Trophoblast cell (in vitro differentiated cells and primary cell): ENCODE measurements at regions not wholly inside any gene's neighbourhood (a gene's known extent, or its start where the extent isn't known, plus 50 kb on each side); places are given as distances from the start of the nearest gene placed in this dataset.

Experiments
- DNase-seq, 2 donors: peaks; one replicate each; pipeline ENCODE4 v3.0.0-alpha.2; 2016
- H2AFZ ChIP-seq: 2 replicates; pipeline ENCODE4 v1.6.1; 2013; ENCODE audit warnings: low read length, moderate library complexity, mild to moderate bottlenecking; ENCODE audit not compliant: insufficient read depth, poor library complexity
- H2AK5ac ChIP-seq: 2 replicates; pipeline ENCODE4 v1.6.1; 2013; ENCODE audit warnings: mild to moderate bottlenecking, low read length
- H2BK120ac ChIP-seq: 2 replicates; pipeline ENCODE4 v1.6.1; 2013; ENCODE audit warnings: low read length, mild to moderate bottlenecking, moderate library complexity; ENCODE audit not compliant: insufficient read depth, poor library complexity
- H2BK12ac ChIP-seq: 2 replicates; pipeline ENCODE4 v1.6.1; 2013; ENCODE audit warnings: mild to moderate bottlenecking, low read length, moderate library complexity
- H2BK5ac ChIP-seq: 2 replicates; pipeline ENCODE4 v1.6.1; 2013; ENCODE audit warnings: low read length, low read depth, moderate library complexity, mild to moderate bottlenecking; ENCODE audit not compliant: poor library complexity
- H3K14ac ChIP-seq: 2 replicates; pipeline ENCODE4 v1.6.1; 2013; ENCODE audit warnings: mild to moderate bottlenecking, low read length
- H3K18ac ChIP-seq: 2 replicates; pipeline ENCODE4 v1.6.1; 2013; ENCODE audit warnings: mild to moderate bottlenecking, low read length
- H3K23ac ChIP-seq: 2 replicates; pipeline ENCODE4 v1.6.1; 2013; ENCODE audit warnings: low read length
- H3K27ac ChIP-seq: 2 replicates; pipeline ENCODE4 v1.5.1; 2013; ENCODE audit warnings: low read depth, mild to moderate bottlenecking, inconsistent platforms, low read length, moderate library complexity
- H3K27me3 ChIP-seq: 2 replicates; pipeline ENCODE4 v1.6.1; 2013; ENCODE audit warnings: inconsistent platforms, mild to moderate bottlenecking, low read length, moderate library complexity; ENCODE audit not compliant: insufficient read depth
- H3K36me3 ChIP-seq, 2 experiments: 1 replicate in 1 of 2; 2 replicates in 1 of 2; pipeline ENCODE4 v1.6.1; 2013; ENCODE audit warnings: low read length in 2 of 2, mild to moderate bottlenecking in 2 of 2, moderate library complexity in 1 of 2; ENCODE audit not compliant: insufficient read depth in 2 of 2, control insufficient read depth in 1 of 2
- H3K4ac ChIP-seq: 2 replicates; pipeline ENCODE4 v1.6.1; 2013; ENCODE audit warnings: low read depth, mild to moderate bottlenecking, low read length, moderate library complexity
- H3K4me1 ChIP-seq, 2 experiments: 1 replicate in 1 of 2; 2 replicates in 1 of 2; pipeline ENCODE4 v1.6.1; 2013; ENCODE audit warnings: low read length in 2 of 2, mild to moderate bottlenecking in 2 of 2, moderate library complexity in 1 of 2; ENCODE audit not compliant: insufficient read depth in 2 of 2, control insufficient read depth in 1 of 2
- H3K4me2 ChIP-seq: 2 replicates; pipeline ENCODE4 v1.6.1; 2013; ENCODE audit warnings: inconsistent platforms, mild to moderate bottlenecking, low read length, moderate library complexity
- H3K4me3 ChIP-seq: 2 replicates; pipeline ENCODE4 v1.5.1; 2013; ENCODE audit warnings: mild to moderate bottlenecking, low read depth, low read length, inconsistent platforms
- H3K79me1 ChIP-seq: one replicate; pipeline ENCODE4 v1.6.1; 2013; ENCODE audit warnings: low read length
- H3K79me2 ChIP-seq: 2 replicates; pipeline ENCODE4 v1.6.1; 2013; ENCODE audit warnings: low read length, mild to moderate bottlenecking; ENCODE audit not compliant: control insufficient read depth, insufficient read depth, poor library complexity
- H3K9ac ChIP-seq: 2 replicates; pipeline ENCODE4 v1.6.1; 2013; ENCODE audit warnings: mild to moderate bottlenecking, low read length
- H3K9me3 ChIP-seq: 2 replicates; pipeline ENCODE4 v1.6.1; 2013; ENCODE audit warnings: low read depth, mild to moderate bottlenecking, control low read depth, inconsistent platforms, low read length; ENCODE audit not compliant: insufficient read depth
- H4K12ac ChIP-seq: 2 replicates; pipeline ENCODE4 v1.6.1; 2013; ENCODE audit warnings: low read depth, mild to moderate bottlenecking, low read length, moderate library complexity
- H4K8ac ChIP-seq: 2 replicates; pipeline ENCODE4 v1.6.1; 2013; ENCODE audit warnings: low read depth, mild to moderate bottlenecking, low read length, moderate library complexity
- H4K91ac ChIP-seq: one replicate; pipeline ENCODE4 v1.6.1; 2013; ENCODE audit warnings: low read depth, mild to moderate bottlenecking, low read length, moderate library complexity
- WGBS: extraction: QIAGEN DNeasy Blood & Tissue Kit; methylation state at CpG from one replicate; pipeline ENCODE4 v1.1.7; 2013; ENCODE audit warnings: missing lambda C conversion rate; ENCODE audit not compliant: insufficient read length, insufficient coverage; ENCODE audit errors: extremely low coverage; 5-methylcytosine and 5-hydroxymethylcytosine counted together

DNA sequence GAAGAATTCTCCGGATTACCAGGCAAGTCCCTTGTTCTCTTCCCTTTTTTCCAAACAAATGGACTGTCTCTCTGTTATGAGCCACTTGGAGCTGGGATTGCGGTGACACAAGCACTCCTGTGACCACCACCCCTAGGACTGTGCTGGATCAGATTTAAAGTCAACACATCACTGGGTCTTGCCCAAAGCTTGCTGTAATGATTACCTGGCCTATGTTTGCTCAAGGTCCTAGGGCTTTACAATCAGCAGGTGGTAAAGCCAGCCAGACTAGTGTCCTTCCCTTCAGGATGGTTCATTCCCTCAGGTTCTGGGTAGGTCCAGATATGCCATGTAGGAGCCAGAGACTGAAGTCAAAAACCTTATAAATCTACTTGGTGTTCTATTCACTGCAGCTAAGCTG lies 144.7 kb downstream of the COX18 start:
- WGBS: no CpG with 5 or more reads among the region's 2 CpGs
- Histone ChIP-seq H3K79me1 (no peaks in the 10 kb centered on the region), H2AK5ac (no peak overlapping the region), H3K14ac (no peak overlapping the region), H3K23ac (no peak overlapping the region), H3K27me3 (no peaks in the 10 kb centered on the region), H2AFZ (no peak overlapping the region), H2BK5ac (no peak overlapping the region), H3K36me3 (no peaks in the 10 kb centered on the region), H3K4me1 (peaks cover 0 to 3% of the 10 kb centered on the region in 2 experiments), H3K9ac (no peak overlapping the region), H3K27ac (no peak overlapping the region), H4K12ac (no peak overlapping the region), H3K79me2 (no peaks in the 10 kb centered on the region), H3K4me3 (no peak overlapping the region), H4K8ac (no peak overlapping the region), H3K4ac (no peak overlapping the region), H3K18ac (no peak overlapping the region), H2BK120ac (no peak overlapping the region), H3K9me3 (peaks cover 2% of the 10 kb centered on the region), H4K91ac (no peak overlapping the region), H3K4me2 (no peak overlapping the region), H2BK12ac (no peak overlapping the region)
- DNase-seq: no peak

DNA sequence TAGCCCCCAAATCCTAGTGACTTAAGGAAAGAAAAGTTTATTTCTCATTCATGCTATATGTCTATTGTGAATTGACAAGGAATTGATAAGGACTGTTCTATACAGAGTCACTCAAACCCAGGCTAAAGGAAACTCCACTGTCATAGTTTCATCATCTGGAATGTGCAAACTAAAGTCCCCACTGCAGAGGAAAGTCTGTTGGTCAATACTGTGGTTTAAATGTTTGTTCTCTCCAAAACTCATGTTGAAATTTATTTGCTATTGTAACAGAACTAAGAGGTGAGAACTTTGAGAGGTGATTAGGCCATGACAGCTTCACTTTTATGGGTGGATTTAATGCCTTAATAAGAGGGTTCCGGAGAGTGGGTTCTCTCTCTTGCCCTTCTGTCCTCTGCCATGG lies 149.6 kb downstream of the COX18 start:
- Histone ChIP-seq H2BK5ac (no peak overlapping the region), H3K4me3 (no peak overlapping the region)

DNA sequence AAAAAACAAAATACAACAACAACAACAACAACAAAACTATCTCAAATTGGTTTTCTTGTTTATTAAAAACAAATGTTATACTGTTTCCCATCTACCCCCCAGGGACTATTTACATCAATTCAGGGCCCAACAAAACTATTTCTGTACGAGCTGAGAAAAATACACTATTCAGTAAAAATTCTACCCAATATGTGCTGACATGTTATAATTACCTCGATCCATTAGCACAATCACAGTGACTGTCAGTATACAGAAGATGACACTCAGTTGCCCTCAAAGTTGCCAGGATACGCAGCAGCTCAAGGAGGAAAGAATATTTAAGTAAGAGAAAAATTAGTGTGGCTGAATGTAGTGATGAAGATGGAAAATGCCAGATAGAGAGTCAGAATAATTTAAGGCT lies 150.1 kb downstream of the COX18 start:
- H2BK12ac ChIP-seq: no peak overlapping the region
- H3K4me1 ChIP-seq: no peaks in the 10 kb centered on the region
- H3K9ac ChIP-seq: no peak overlapping the region
- H3K23ac ChIP-seq: no peak overlapping the region
- no peak overlapping the region for H3K4ac ChIP-seq
- no peak overlapping the region for H2AK5ac ChIP-seq
- H3K4me3 ChIP-seq: no peak overlapping the region
- no peaks in the 10 kb centered on the region for H3K36me3 ChIP-seq
- no peaks in the 10 kb centered on the region for H3K79me2 ChIP-seq
- no peak overlapping the region for H4K8ac ChIP-seq
- H3K18ac ChIP-seq: no peak overlapping the region
- no peaks in the 10 kb centered on the region for H3K27me3 ChIP-seq
- H3K9me3 ChIP-seq: no peaks in the 10 kb centered on the region
- H3K14ac ChIP-seq: no peak overlapping the region
- no peak overlapping the region for H3K4me2 ChIP-seq
- H3K27ac ChIP-seq: no peak overlapping the region
- H3K79me1 ChIP-seq: no peaks in the 10 kb centered on the region
- H4K12ac ChIP-seq: no peak overlapping the region
- H2BK120ac ChIP-seq: no peak overlapping the region
- no peak overlapping the region for H2AFZ ChIP-seq
- DNase-seq: no peak
- H2BK5ac ChIP-seq: no peak overlapping the region
- no peak overlapping the region for H4K91ac ChIP-seq
- WGBS: no CpG with 5 or more reads among the region's 3 CpGs

More for the DNA sequence above, 149.6 kb downstream of the COX18 start:
- Histone ChIP-seq H2AFZ (no peak overlapping the region), H3K4ac (no peak overlapping the region), H3K9ac (no peak overlapping the region), H3K9me3 (no peaks in the 10 kb centered on the region), H3K14ac (no peak overlapping the region), H3K27ac (no peak overlapping the region), H4K12ac (no peak overlapping the region), H3K4me1 (no peaks in the 10 kb centered on the region), H2BK120ac (no peak overlapping the region), H2BK12ac (no peak overlapping the region), H3K36me3 (no peaks in the 10 kb centered on the region), H3K27me3 (no peaks in the 10 kb centered on the region), H3K18ac (no peak overlapping the region), H4K91ac (no peak overlapping the region), H3K79me1 (no peaks in the 10 kb centered on the region), H2AK5ac (no peak overlapping the region), H3K79me2 (no peaks in the 10 kb centered on the region), H3K23ac (no peak overlapping the region), H3K4me2 (no peak overlapping the region), H4K8ac (no peak overlapping the region)
- no peak for DNase-seq
- no CpG with 5 or more reads among the region's 1 CpG for WGBS

DNA sequence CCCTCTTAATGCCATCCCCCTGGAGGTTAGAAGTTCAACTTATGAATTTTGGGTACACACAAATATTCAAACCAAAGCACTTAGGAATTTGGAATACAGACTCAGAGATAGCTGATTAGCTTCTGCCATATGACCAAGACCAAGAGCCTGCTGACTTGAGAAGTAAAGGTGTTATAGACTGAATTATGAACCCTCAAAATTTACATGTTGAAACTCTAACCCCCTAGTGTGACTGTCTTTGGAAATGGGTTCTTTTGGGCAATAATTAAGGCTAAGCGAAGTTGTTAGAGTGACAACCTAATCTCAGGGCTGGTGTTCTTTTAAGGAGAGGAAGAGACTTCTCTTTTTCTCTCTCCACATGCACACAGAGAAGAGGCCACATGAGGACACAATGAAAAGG lies 151.2 kb downstream of the COX18 start:
- Histone ChIP-seq H4K12ac (no peak overlapping the region), H2BK12ac (no peak overlapping the region), H3K79me1 (no peaks in the 10 kb centered on the region)

More for the DNA sequence above, 151.2 kb downstream of the COX18 start:
- Histone ChIP-seq H3K79me2 (no peaks in the 10 kb centered on the region), H4K91ac (no peak overlapping the region), H2BK120ac (no peak overlapping the region), H3K9ac (no peak overlapping the region), H3K4ac (no peak overlapping the region), H3K27me3 (no peaks in the 10 kb centered on the region), H3K4me1 (no peaks in the 10 kb centered on the region), H2BK5ac (no peak overlapping the region), H2AFZ (no peak overlapping the region), H3K9me3 (no peaks in the 10 kb centered on the region), H3K4me2 (no peak overlapping the region), H3K4me3 (no peak overlapping the region), H3K27ac (no peak overlapping the region), H3K23ac (no peak overlapping the region), H4K8ac (no peak overlapping the region), H3K18ac (no peak overlapping the region), H3K14ac (no peak overlapping the region), H2AK5ac (no peak overlapping the region), H3K36me3 (no peaks in the 10 kb centered on the region)
- no peak for DNase-seq
- no CpG with 5 or more reads among the region's 1 CpG for WGBS
